Fibroblast of lung (primary cell): ENCODE measurements at regions not wholly inside any gene's neighbourhood (a gene's known extent, or its start where the extent isn't known, plus 50 kb on each side); places are given as distances from the start of the nearest gene placed in this dataset.

Source experiments
- CTCF ChIP-seq, 2 donors: IDR thresholded peaks in 1 of 2; conservative IDR thresholded peaks in 1 of 2; 1 replicate in 1 of 2; 2 replicates in 1 of 2; pipeline ENCODE4 v1.5.1; 2011 to 2012; ENCODE audit warnings: low read length in 2 of 2, control low read depth in 1 of 2, inconsistent platforms in 1 of 2, low read depth in 1 of 2, mild to moderate bottlenecking in 1 of 2
- EZH2 ChIP-seq: IDR thresholded peaks from 2 replicates; pipeline ENCODE4 v1.5.1; 2012; ENCODE audit warnings: low read length, control low read depth, mild to moderate bottlenecking; ENCODE audit errors: missing control alignments

- TF ChIP-seq CTCF (conservative IDR thresholded peaks at IDR 0.05 in 1 of 2, IDR thresholded peaks at IDR 0.05 in 1 of 2; ENCODE audit: low read depth in 1 of 2, low read length in 2 of 2) = no peak
- no peak for TF ChIP-seq EZH2
Observed at GRCh38 chr3:59338934-59339333, 289.1 kb upstream of the CFAP20DC start.
